SK-N-MC (cell line): ENCODE measurements at regions not wholly inside any gene's neighbourhood (a gene's known extent, or its start where the extent isn't known, plus 50 kb on each side); places are given as distances from the start of the nearest gene placed in this dataset.

ENCODE experiments used
- EZH2 ChIP-seq: fragments of 200-600 bp; sonication (generic); IDR thresholded peaks from one replicate; pipeline ENCODE4 v1.6.1; 2017; ENCODE audit warnings: antibody characterized with exemption
- FOXP2 ChIP-seq: optimal IDR thresholded peaks from 2 replicates; pipeline ENCODE3; 2011; ENCODE audit warnings: mild to moderate bottlenecking, moderate library complexity; ENCODE audit not compliant: insufficient read depth; ENCODE audit errors: extremely low read length, control extremely low read depth

- TF ChIP-seq EZH2 (no peak), FOXP2 (no peak)
These were observed 75.6 kb upstream of the SH3PXD2B start for GRCh38 chr5:172529896-172530295.
